ENCODE measurements at regions not wholly inside any gene's neighbourhood (a gene's known extent, or its start where the extent isn't known, plus 50 kb on each side); places are given as distances from the start of the nearest gene placed in this dataset.
A peak's percentile ranks its signal among the peaks of the same experiment; 100 is the strongest.

GRCh38 chr20:48293671-48294070 is 508.4 kb upstream of the SULF2 start:
- BruUV-seq (replicated peaks) = no TSS peak
- peaks cover 19% of the 10 kb centered on the region for H3K27me3 Mint-ChIP-seq (ENCODE audit: insufficient read depth, unreplicated experiment)
- no peak for DNase-seq (ENCODE audit: unreplicated experiment)
- no peak overlapping the region for H3K4me3 Mint-ChIP-seq (ENCODE audit: unreplicated experiment)
- CTCF ChIA-PET = interaction anchor here (0.8 to 7.3 kb wide), 7 partner anchors 165 to 616 kb away, joined by 3 to 91 read pairs (median 10); partner anchors contain the start of gene SULF2
- intact Hi-C loops (cut with micrococcal nuclease) = loop anchor here (2.0 kb wide), 2 partner anchors 269 to 367 kb away; no protein-coding TSS in a partner anchor
- H3K4me1 Mint-ChIP-seq (ENCODE audit: insufficient read depth, unreplicated experiment) = peaks cover 41% of the 10 kb centered on the region
- H3K27ac Mint-ChIP-seq (ENCODE audit: low read depth, unreplicated experiment) = no peak overlapping the region
- POLR2A ChIA-PET = interaction anchor here (0.6 to 4.1 kb wide), 2 partner anchors 507 to 868 kb away, joined by 3 to 41 read pairs; partner anchors contain the start of gene SULF2
- H3K9me3 Mint-ChIP-seq (ENCODE audit: unreplicated experiment) = no peaks in the 10 kb centered on the region
- no peak for TF ChIP-seq CTCF (IDR thresholded peaks at IDR 0.05; ENCODE audit: unreplicated experiment)
- no peaks in the 10 kb centered on the region for H3K36me3 Mint-ChIP-seq (ENCODE audit: insufficient read depth, unreplicated experiment)

GRCh38 chr20:48292806-48293205 is 507.5 kb upstream of the SULF2 start:
- Mint-ChIP-seq H3K9me3 (ENCODE audit: unreplicated experiment) (no peaks in the 10 kb centered on the region), H3K27ac (ENCODE audit: low read depth, unreplicated experiment) (no peak overlapping the region), H3K4me3 (ENCODE audit: unreplicated experiment) (no peak overlapping the region), H3K4me1 (ENCODE audit: insufficient read depth, unreplicated experiment) (peaks cover 42% of the 10 kb centered on the region), H3K27me3 (ENCODE audit: insufficient read depth, unreplicated experiment) (peaks cover 19% of the 10 kb centered on the region), H3K36me3 (ENCODE audit: insufficient read depth, unreplicated experiment) (no peaks in the 10 kb centered on the region)
- ChIA-PET POLR2A (interaction anchor here (0.7 to 0.9 kb wide), 2 partner anchors 13 to 69 kb away, joined by 3 read pairs; no protein-coding TSS in a partner anchor), CTCF (interaction anchor here (0.6 to 7.3 kb wide), 6 partner anchors 40 to 1840 kb away, joined by 3 to 91 read pairs (median 4); no protein-coding TSS in a partner anchor)
- TF ChIP-seq CTCF (IDR thresholded peaks at IDR 0.05; ENCODE audit: unreplicated experiment) = no peak
- BruUV-seq (replicated peaks) = no TSS peak
- DNase-seq (ENCODE audit: unreplicated experiment) = peak; percentile 45
- intact Hi-C loops (cut with micrococcal nuclease) = no loop called here

GRCh38 chr20:48291896-48292295 is 506.6 kb upstream of the SULF2 start:
- CTCF ChIA-PET = interaction anchor here (0.6 to 7.3 kb wide), 6 partner anchors 78 to 882 kb away, joined by 3 to 91 read pairs (median 4); no protein-coding TSS in a partner anchor
- Mint-ChIP-seq H3K36me3 (ENCODE audit: insufficient read depth, unreplicated experiment) (no peaks in the 10 kb centered on the region), H3K4me1 (ENCODE audit: insufficient read depth, unreplicated experiment) (peaks cover 42% of the 10 kb centered on the region), H3K27ac (ENCODE audit: low read depth, unreplicated experiment) (no peak overlapping the region), H3K4me3 (ENCODE audit: unreplicated experiment) (no peak overlapping the region), H3K9me3 (ENCODE audit: unreplicated experiment) (no peaks in the 10 kb centered on the region), H3K27me3 (ENCODE audit: insufficient read depth, unreplicated experiment) (peaks cover 19% of the 10 kb centered on the region)
- POLR2A ChIA-PET = interaction anchor here (0.9 kb wide), 1 partner anchor 12 kb away, joined by 3 read pairs; no protein-coding TSS in a partner anchor
- no TSS peak for BruUV-seq (replicated peaks)
- no peak for TF ChIP-seq CTCF (IDR thresholded peaks at IDR 0.05; ENCODE audit: unreplicated experiment)
- no peak for DNase-seq (ENCODE audit: unreplicated experiment)
- intact Hi-C loops (cut with micrococcal nuclease) = no loop called here

GRCh38 chr20:48288930-48289507 is 503.7 kb upstream of the SULF2 start:
- Mint-ChIP-seq H3K9me3 (ENCODE audit: unreplicated experiment) (no peaks in the 10 kb centered on the region), H3K4me3 (ENCODE audit: unreplicated experiment) (no peak overlapping the region), H3K36me3 (ENCODE audit: insufficient read depth, unreplicated experiment) (no peaks in the 10 kb centered on the region), H3K27ac (ENCODE audit: low read depth, unreplicated experiment) (no peak overlapping the region), H3K27me3 (ENCODE audit: insufficient read depth, unreplicated experiment) (peaks cover 19% of the 10 kb centered on the region), H3K4me1 (ENCODE audit: insufficient read depth, unreplicated experiment) (peaks cover 27% of the 10 kb centered on the region)
- no peak for DNase-seq (ENCODE audit: unreplicated experiment)
- TF ChIP-seq CTCF (IDR thresholded peaks at IDR 0.05; ENCODE audit: unreplicated experiment) = no peak
- intact Hi-C loops (cut with micrococcal nuclease) = no loop called here
- no TSS peak for BruUV-seq (replicated peaks)
- POLR2A ChIA-PET = no interaction called here
- CTCF ChIA-PET = interaction anchor here (0.5 to 1.2 kb wide), 3 partner anchors 9 to 332 kb away, joined by 4 read pairs; no protein-coding TSS in a partner anchor

All from MCF 10A (cell line).